ENCODE measurements at regions not wholly inside any gene's neighbourhood (a gene's known extent, or its start where the extent isn't known, plus 50 kb on each side); places are given as distances from the start of the nearest gene placed in this dataset.

DNA sequence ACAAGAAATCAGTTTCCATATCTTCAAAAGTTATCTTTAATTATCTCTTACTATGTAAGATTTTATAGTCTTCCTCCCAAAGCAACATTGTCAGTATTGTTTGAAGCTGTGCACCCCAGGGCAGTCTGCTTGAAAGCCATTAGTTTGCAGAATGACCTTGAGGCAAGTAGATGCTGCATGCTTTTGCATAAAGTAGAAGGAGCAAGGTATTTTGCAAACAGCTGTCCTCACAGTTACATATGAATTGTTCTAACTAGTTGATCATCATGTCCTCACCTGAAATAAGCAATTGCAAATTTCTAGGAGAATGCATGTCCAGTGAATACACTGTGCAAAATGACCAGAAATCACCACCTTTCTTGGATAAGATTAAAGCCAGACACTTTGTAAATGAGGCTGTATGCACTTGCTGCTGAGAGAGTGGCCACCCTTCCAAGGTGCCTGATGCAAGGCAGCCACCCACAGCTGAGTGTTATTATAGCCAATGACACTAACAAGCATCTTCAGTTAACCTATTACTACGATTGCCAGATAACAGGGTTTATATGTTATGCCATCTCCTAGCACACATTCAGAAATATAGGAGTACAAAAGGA, 730.0 kb upstream of the TMEM132C start:
- Histone ChIP-seq H2AFZ (ENCODE audit: low read length) (no peak overlapping the region), H2BK120ac (replicated peaks; ENCODE audit: low read depth, low read length) (no peak overlapping the region), H3K79me1 (ENCODE audit: low read depth, low read length) (no peaks in the 10 kb centered on the region), H3K23me2 (ENCODE audit: low read depth, low read length) (no peaks in the 10 kb centered on the region), H3K4me3 (ENCODE audit: extremely low read depth in 1 of 4, insufficient read depth in 2 of 4, low read depth in 3 of 4, low read length in 4 of 4) (no peak overlapping the region), H3K4ac (replicated peaks; ENCODE audit: insufficient read length, low read depth, low read length) (no peak overlapping the region), H4K5ac (ENCODE audit: insufficient read length, low read depth, low read length) (no peak overlapping the region), H3K9ac (replicated peaks in 1 of 4; ENCODE audit: extremely low read depth in 1 of 4, low read depth in 3 of 4, low read length in 3 of 4) (no peak overlapping the region), H2AK5ac (ENCODE audit: low read depth, low read length) (no peak overlapping the region), H3K9me3 (ENCODE audit: insufficient read depth in 2 of 2, low read depth in 1 of 2, low read length in 1 of 2) (no peaks in the 10 kb centered on the region), H3K36me3 (ENCODE audit: control insufficient read depth in 2 of 4, insufficient read depth in 4 of 4, low read length in 3 of 4) (no peaks in the 10 kb centered on the region), H3K79me2 (ENCODE audit: control insufficient read depth in 1 of 2, insufficient read depth in 2 of 2, low read length in 2 of 2) (no peaks in the 10 kb centered on the region), H3K4me2 (ENCODE audit: insufficient read depth in 1 of 2, low read depth in 2 of 2, low read length in 2 of 2) (no peak overlapping the region), H3K27ac (ENCODE audit: low read depth, low read length) (no peak overlapping the region), H4K91ac (replicated peaks; ENCODE audit: insufficient read length, low read length) (no peak overlapping the region), H3K23ac (ENCODE audit: insufficient read length) (no peak overlapping the region), H3K4me1 (replicated peaks in 1 of 4; ENCODE audit: control insufficient read depth in 3 of 4, insufficient read depth in 4 of 4, low read length in 3 of 4) (peaks cover 0 to 11% (median 2%) of the 10 kb centered on the region in 4 experiments; a peak in 2 of 7 replicates), H2BK20ac (ENCODE audit: low read length) (no peak overlapping the region), H2BK5ac (ENCODE audit: low read depth, low read length) (no peak overlapping the region), H2BK15ac (ENCODE audit: low read length) (no peak overlapping the region), H3K27me3 (replicated peaks in 1 of 4; ENCODE audit: control insufficient read depth in 3 of 4, extremely low read depth in 1 of 4, insufficient read depth in 3 of 4, low read length in 3 of 4) (no peaks in the 10 kb centered on the region), H4K20me1 (replicated peaks in 1 of 2; ENCODE audit: control insufficient read depth in 1 of 2, insufficient read depth in 2 of 2, low read length in 2 of 2) (no peaks in the 10 kb centered on the region), H3K18ac (ENCODE audit: extremely low read depth, low read length) (no peak overlapping the region), H4K8ac (ENCODE audit: extremely low read depth, insufficient read depth, low read length) (no peak overlapping the region), H3K14ac (ENCODE audit: insufficient read length) (no peak overlapping the region), H2BK12ac (ENCODE audit: low read depth, low read length) (no peak overlapping the region), H3K56ac (replicated peaks; ENCODE audit: insufficient read length, low read depth, low read length) (no peak overlapping the region)
- no peak for DNase-seq (ENCODE audit: low read depth in 1 of 2, low spot score in 2 of 2)
- no peak for FAIRE-seq
- 88% methylated on average over 1 of the region's 1 CpG; no CpG with 5 or more reads in 1 of the 2 experiments for WGBS, 2 experiments (ENCODE audit: extremely low coverage in 1 of 2, insufficient coverage in 1 of 2, insufficient read length in 1 of 2, insufficient replicate concordance in 2 of 2, low coverage in 1 of 2, low lambda C conversion rate in 2 of 2, missing lambda C conversion rate in 1 of 2)
- ChIA-PET CTCF (ENCODE audit: partially characterized antibody) (interaction anchor here (1.0 to 2.8 kb wide), 3 partner anchors 10 to 141 kb away, joined by 3 to 14 read pairs (median 5); no protein-coding TSS in a partner anchor), POLR2A (ENCODE audit: partially characterized antibody) (no interaction called here)
- no peak for TF ChIP-seq PHF8 (conservative IDR thresholded peaks at IDR 0.05; ENCODE audit: low read depth, low read length)
- TF ChIP-seq NRF1 (IDR thresholded peaks at IDR 0.05; ENCODE audit: low read depth, low read length): no peak
- TF ChIP-seq EZH2 (IDR thresholded peaks at IDR 0.05; ENCODE audit: low read depth, low read length, severe bottlenecking): no peak
- no peak for TF ChIP-seq TBP (IDR thresholded peaks at IDR 0.05; ENCODE audit: low read depth, low read length)
- no peak for TF ChIP-seq POU5F1 (IDR thresholded peaks at IDR 0.05; ENCODE audit: low read depth, low read length)
- TF ChIP-seq TEAD4 (IDR thresholded peaks at IDR 0.05; ENCODE audit: low read depth, low read length): no peak
- TF ChIP-seq SP4 (IDR thresholded peaks at IDR 0.05; ENCODE audit: low read length): no peak
